Small intestine (tissue), 7 donors: ENCODE measurements at regions not wholly inside any gene's neighbourhood (a gene's known extent, or its start where the extent isn't known, plus 50 kb on each side); places are given as distances from the start of the nearest gene placed in this dataset.

ENCODE experiments used
- DNase-seq, 2 donors: peaks; one replicate each; pipeline versions ENCODE4 v3.0.0 to v3.0.0-alpha.2; 2013
- FAIRE-seq: peaks from 2 replicates; lab custom pipeline; 2012; peaks lifted over from hg19 to GRCh38; lab: Jason Lieb, UNC
- H3K27ac ChIP-seq, 3 donors: one replicate each; pipeline ENCODE4 v1.5.1; 2013; ENCODE audit warnings: low read length in 2 of 3, mild to moderate bottlenecking in 2 of 3, control low read depth in 1 of 3, inconsistent platforms in 1 of 3, low read depth in 1 of 3, moderate library complexity in 1 of 3
- H3K27me3 ChIP-seq, 3 donors: one replicate each; pipeline ENCODE4 v1.6.1; 2013; ENCODE audit warnings: low read length in 3 of 3, inconsistent platforms in 1 of 3; ENCODE audit not compliant: control insufficient read depth in 3 of 3, insufficient read depth in 3 of 3
- H3K36me3 ChIP-seq, 3 donors: one replicate each; pipeline ENCODE4 v1.6.1; 2013; ENCODE audit warnings: low read length in 3 of 3, inconsistent platforms in 1 of 3, low read depth in 1 of 3, mild to moderate bottlenecking in 1 of 3, moderate library complexity in 1 of 3; ENCODE audit not compliant: control insufficient read depth in 3 of 3, insufficient read depth in 2 of 3
- H3K4me1 ChIP-seq, 3 donors: one replicate each; pipeline ENCODE4 v1.6.1; 2013; ENCODE audit warnings: low read length in 2 of 3, inconsistent platforms in 1 of 3, low read depth in 1 of 3, mild to moderate bottlenecking in 1 of 3, moderate library complexity in 1 of 3; ENCODE audit not compliant: control insufficient read depth in 3 of 3, insufficient read depth in 2 of 3
- H3K4me3 ChIP-seq, 3 donors: one replicate each; pipeline ENCODE4 v1.5.1; 2013; ENCODE audit warnings: low read length in 3 of 3, control low read depth in 1 of 3, inconsistent platforms in 1 of 3, low read depth in 1 of 3, mild to moderate bottlenecking in 1 of 3, moderate library complexity in 1 of 3
- H3K9me3 ChIP-seq, 2 donors: one replicate each; pipeline ENCODE4 v1.6.1; 2013; ENCODE audit warnings: low read depth in 1 of 2, low read length in 1 of 2; ENCODE audit not compliant: control insufficient read depth in 2 of 2, insufficient read depth in 1 of 2
- WGBS, 3 donors: extraction: QIAGEN DNeasy Blood & Tissue Kit; methylation state at CpG; one replicate each; pipeline ENCODE4 v1.1.7; 2013; 5-methylcytosine and 5-hydroxymethylcytosine counted together
- donor health status: healthy with polysubstance abuse.
- donor health status: control.
- donor health status: control.
- donor health status: Bipolar disorder and iron deficiency.
- donor health status: healthy.

DNA sequence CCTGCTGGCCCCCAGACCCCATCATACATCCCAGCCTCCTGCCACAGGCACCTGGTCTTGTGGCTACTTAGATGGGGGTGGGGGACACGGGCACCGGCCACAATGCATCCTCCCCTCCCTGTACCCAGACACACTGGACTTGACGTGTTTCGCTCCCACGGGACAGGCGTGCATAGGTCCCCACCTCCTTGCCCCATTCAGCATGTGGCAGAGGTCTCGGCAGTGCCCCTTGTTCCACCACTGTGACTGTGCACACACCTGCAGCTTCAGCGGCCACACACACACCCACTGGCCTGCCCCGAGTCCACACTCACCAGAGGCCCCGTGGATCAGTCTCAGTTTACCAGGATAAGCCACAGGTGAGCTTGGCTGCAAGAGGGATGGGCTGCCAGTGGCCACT lies 109.6 kb downstream of the ENGASE start:
- no peak for DNase-seq
- Histone ChIP-seq H3K9me3 (no peaks in the 10 kb centered on the region), H3K4me1 (no peaks in the 10 kb centered on the region), H3K27me3 (peaks cover 16 to 71% (median 26%) of the 10 kb centered on the region in 3 donors), H3K36me3 (no peaks in the 10 kb centered on the region), H3K4me3 (no peak overlapping the region), H3K27ac (no peak overlapping the region)
- no peak for FAIRE-seq
- WGBS, 3 donors, result 48 to 56% (median 55%) methylated on average over 10 of the region's 10 CpGs

DNA sequence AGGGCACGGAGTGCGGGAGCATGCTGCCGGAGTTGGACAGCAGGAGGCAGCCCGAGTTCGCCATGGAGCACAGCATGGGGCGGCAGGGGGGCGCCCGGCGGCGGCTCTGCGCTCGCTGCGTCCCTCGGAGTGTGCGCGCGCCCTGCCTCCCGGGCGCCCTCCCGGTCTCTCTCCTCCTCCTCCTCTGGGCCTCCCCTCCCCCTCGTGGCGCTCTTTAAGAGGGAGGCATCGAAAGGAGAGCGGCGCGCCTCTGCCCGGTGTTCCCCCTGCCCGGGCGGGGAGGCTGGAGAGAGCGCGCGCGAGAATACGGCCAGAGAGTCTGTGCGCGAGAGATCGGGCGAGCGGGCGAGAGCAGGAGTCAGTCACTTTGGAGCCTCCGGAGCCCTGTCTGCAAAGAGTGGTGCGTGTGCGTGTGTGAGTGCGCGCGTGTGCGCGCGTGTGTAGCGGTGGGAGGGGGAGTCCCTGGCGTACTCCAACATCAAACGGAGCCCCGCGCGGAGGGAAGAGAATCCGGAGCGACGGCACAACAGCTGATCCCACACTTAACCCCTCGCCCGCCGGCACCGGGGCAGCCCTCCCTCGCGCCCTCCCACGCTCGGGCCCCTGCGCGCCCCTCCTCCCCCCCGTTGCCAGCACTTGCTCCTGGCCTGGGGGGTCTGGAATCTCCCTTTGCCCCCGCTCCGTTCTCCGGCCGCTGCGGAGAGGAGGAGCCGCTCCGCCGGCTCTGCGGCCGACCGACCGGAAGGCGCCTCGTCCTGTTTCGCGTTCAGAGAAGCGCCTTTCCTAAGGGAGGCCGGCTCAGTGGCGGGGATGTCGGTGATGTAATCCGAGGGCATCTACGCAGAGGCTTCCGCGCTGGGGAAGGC lies 108.9 kb downstream of the ENGASE start:
- Histone ChIP-seq H3K27me3 (peaks cover 16 to 68% (median 24%) of the 10 kb centered on the region in 3 donors), H3K4me1 (no peaks in the 10 kb centered on the region), H3K9me3 (no peaks in the 10 kb centered on the region), H3K27ac (no peak overlapping the region), H3K36me3 (no peaks in the 10 kb centered on the region), H3K4me3 (no peak overlapping the region)
- peak in 1 of 2 donors; percentile 28 for DNase-seq
- WGBS, 3 donors, result 1 to 5% (median 4%) methylated on average over 76 to 93 of the region's 93 CpGs
- no peak for FAIRE-seq

DNA sequence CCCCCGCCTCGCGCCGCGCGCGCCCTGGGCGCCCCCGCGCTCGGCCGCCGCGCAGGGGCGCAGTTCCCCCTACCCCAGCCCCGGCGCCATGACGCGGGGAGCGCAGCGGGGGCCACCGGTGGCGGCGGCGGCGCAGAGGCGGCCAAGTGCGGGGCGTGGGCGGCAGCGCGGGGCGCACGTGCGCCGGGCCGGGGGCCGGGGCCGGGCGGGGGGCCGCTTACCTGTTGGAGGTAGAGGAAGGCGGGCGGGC lies 108.3 kb downstream of the ENGASE start:
- no peak overlapping the region for H3K4me3 ChIP-seq
- DNase-seq (no peak), FAIRE-seq (no peak)
- 2 to 13% (median 11%) methylated on average over 14 to 43 of the region's 43 CpGs for WGBS, 3 donors
- no peak overlapping the region for H3K27ac ChIP-seq
- H3K36me3 ChIP-seq, result no peaks in the 10 kb centered on the region
- no peaks in the 10 kb centered on the region for H3K9me3 ChIP-seq
- H3K27me3 ChIP-seq, result peaks cover 16 to 65% (median 24%) of the 10 kb centered on the region in 3 donors
- no peaks in the 10 kb centered on the region for H3K4me1 ChIP-seq

DNA sequence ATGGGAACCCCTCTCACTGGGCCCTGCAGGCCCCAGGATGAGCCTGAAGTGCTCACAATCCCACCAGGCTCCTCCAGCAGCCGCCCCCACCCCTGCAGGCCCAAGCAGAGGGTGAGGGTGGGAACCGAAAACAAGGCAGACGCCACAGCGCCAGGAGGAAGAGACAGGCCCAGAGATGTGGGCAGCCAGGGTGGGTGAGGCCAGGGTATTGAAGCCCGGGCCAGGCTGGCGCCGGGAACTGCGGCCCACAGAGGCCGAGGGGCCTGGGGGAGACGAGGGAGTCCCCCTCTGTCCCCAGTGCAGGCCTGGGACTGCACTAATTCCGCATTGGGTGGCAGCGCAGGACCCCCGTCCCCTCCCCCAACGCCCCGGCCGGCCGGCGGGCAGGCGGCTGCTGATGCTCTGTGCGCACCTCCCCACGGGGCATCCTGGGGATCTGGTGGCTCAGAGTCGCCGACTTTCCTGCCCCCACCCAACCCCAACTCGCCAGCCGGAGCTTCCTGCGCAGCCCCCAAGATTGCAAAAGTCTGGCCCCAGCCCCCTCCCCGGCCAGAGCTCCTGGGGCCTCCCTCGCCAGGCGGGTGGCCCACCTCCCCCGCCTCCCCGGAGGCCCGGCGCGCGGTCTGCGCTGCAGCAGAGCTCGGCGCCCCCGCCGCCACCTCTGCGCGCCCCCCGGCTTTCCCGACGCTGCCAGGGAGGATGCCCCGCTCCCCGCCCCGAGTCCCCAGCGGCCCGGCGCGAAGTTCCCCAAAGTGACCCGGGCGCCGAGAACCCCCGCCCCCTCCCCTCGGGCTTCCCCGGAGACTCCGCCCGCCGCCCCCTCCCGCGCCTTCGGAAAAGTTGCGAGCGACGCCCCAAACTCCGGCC lies 107.8 kb downstream of the ENGASE start:
- Histone ChIP-seq H3K4me3 (no peak overlapping the region), H3K4me1 (no peaks in the 10 kb centered on the region), H3K27ac (no peak overlapping the region), H3K9me3 (no peaks in the 10 kb centered on the region), H3K36me3 (no peaks in the 10 kb centered on the region), H3K27me3 (peaks cover 16 to 60% (median 24%) of the 10 kb centered on the region in 3 donors)
- FAIRE-seq (no peak), DNase-seq (no peak)
- 7 to 18% (median 16%) methylated on average over 19 to 68 of the region's 68 CpGs for WGBS, 3 donors

DNA sequence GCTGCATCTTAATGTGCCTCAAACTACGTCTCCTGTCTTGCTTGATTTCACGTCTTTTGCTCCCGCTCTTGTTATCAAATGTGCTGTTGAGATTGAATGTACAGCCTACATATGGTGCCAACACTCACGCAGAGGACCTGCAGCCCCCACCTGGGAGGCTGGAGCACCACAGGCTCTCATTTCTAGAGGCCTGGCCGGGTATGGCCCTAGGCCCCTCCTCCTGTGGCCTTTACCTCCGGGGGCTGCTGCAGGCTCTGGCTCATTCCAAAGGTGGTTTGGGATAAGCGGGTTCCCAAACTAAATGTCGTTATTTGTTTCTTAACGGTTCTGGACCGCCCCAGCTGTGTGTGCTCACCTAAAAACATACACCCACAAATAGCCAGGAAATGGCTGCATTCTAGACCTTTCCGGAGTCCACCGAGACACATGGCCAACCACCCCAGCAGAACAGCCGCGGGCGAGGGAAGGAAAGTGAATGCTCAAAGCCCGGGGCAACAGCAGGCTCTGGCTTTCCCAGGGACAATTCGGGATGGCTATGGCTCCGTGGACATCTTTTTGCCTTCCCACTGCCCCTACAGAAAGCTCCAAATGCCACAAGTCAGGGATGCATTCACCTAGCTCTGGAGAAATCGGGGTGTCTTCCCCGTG lies 105.9 kb downstream of the ENGASE start:
- Histone ChIP-seq H3K4me3 (no peak overlapping the region), H3K9me3 (no peaks in the 10 kb centered on the region), H3K27ac (no peak overlapping the region), H3K4me1 (no peaks in the 10 kb centered on the region), H3K27me3 (peaks cover 16 to 49% (median 17%) of the 10 kb centered on the region in 3 donors), H3K36me3 (no peaks in the 10 kb centered on the region)
- FAIRE-seq, result no peak
- 76 to 79% (median 78%) methylated on average over 20 of the region's 20 CpGs for WGBS, 3 donors
- no peak for DNase-seq

DNA sequence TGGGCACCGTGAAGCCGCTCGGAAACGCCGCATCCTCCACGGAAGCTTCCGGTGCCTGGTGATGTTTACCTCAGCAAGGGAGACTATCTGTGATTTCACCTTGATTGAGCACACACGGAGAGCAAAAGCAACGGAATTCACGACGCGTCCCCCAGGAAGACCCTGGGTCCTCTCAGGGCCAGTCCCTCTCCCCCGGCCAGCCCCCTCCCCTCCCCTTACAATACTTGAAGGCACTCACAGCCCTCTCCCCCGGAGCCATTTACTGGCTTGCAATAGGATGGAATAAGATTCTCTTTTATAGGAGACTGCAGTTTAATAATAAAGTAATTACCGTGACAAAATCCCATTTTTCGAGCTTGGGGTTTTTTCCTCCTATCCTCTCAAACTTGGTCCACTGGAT lies 104.7 kb downstream of the ENGASE start:
- H3K27me3 ChIP-seq, result peaks cover 10 to 40% (median 16%) of the 10 kb centered on the region in 3 donors
- H3K27ac ChIP-seq, result no peak overlapping the region
- H3K4me1 ChIP-seq, result no peaks in the 10 kb centered on the region
- no peaks in the 10 kb centered on the region for H3K9me3 ChIP-seq
- no peaks in the 10 kb centered on the region for H3K36me3 ChIP-seq
- H3K4me3 ChIP-seq, result no peak overlapping the region
- 84 to 88% (median 85%) methylated on average over 16 of the region's 16 CpGs for WGBS, 3 donors
- FAIRE-seq, result no peak
- no peak for DNase-seq

DNA sequence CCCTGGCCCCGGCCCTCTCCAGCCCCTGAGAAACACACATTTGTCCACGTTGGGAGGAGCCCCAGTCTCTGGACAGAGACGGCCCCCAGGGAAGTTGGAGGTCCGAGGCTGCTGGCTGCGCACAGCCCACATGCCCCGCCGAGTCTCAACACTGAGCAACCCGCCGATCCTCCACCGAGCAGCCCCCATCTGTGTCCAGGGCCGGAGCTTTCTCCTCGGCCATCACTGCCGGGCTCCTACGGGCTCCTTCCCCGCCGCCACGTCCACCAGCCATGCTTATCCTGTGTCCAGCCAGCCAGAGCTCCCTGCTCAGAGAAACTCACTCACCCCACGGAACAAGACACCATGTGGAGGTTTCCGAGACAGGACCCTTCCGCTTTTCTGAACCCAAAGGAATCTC lies 103.3 kb downstream of the ENGASE start:
- Histone ChIP-seq H3K27me3 (peaks cover 9 to 29% (median 10%) of the 10 kb centered on the region in 3 donors), H3K27ac (no peak overlapping the region), H3K4me3 (no peak overlapping the region), H3K9me3 (no peaks in the 10 kb centered on the region), H3K36me3 (no peaks in the 10 kb centered on the region), H3K4me1 (no peaks in the 10 kb centered on the region)
- WGBS, 3 donors, result 72 to 80% (median 78%) methylated on average over 20 of the region's 20 CpGs
- FAIRE-seq (no peak), DNase-seq (no peak)
